Keratinocyte (primary cell): ENCODE measurements at regions not wholly inside any gene's neighbourhood (a gene's known extent, or its start where the extent isn't known, plus 50 kb on each side); places are given as distances from the start of the nearest gene placed in this dataset.
A peak's percentile ranks its signal among the peaks of the same experiment; 100 is the strongest.

Experiments used
- DNase-seq: peaks from one replicate; pipeline ENCODE4 v3.0.0-alpha.2; 2011; ENCODE audit warnings: low read depth, missing footprints, low spot score
- FAIRE-seq: peaks from 2 replicates; lab custom pipeline; 2011; peaks lifted over from hg19 to GRCh38; lab: Jason Lieb, UNC
- H2AFZ ChIP-seq: 2 replicates; pipeline ENCODE4 v1.6.0; 2012; ENCODE audit warnings: low read length, control low read depth, inconsistent platforms; ENCODE audit not compliant: control insufficient read depth
- H3K27ac ChIP-seq: 2 replicates; pipeline ENCODE4 v1.5.1; 2011; ENCODE audit warnings: low read length; ENCODE audit not compliant: control insufficient read depth, insufficient read depth
- H3K27me3 ChIP-seq: 3 replicates; pipeline ENCODE4 v1.6.0; 2011; ENCODE audit warnings: low read length; ENCODE audit not compliant: control insufficient read depth, insufficient read depth; ENCODE audit errors: extremely low read depth
- H3K36me3 ChIP-seq, 2 experiments: 2 replicates in 1 of 2; 3 replicates in 1 of 2; pipeline ENCODE4 v1.5.1; 2011; ENCODE audit warnings: low read length in 2 of 2, mild to moderate bottlenecking in 1 of 2; ENCODE audit not compliant: control insufficient read depth in 2 of 2, insufficient read depth in 2 of 2; ENCODE audit errors: extremely low read depth in 1 of 2
- H3K4me1 ChIP-seq: 3 replicates; pipeline ENCODE4 v1.5.1; 2011; ENCODE audit warnings: low read length; ENCODE audit not compliant: control insufficient read depth, insufficient read depth; ENCODE audit errors: extremely low read depth
- H3K4me2 ChIP-seq: 3 replicates; pipeline ENCODE4 v1.6.0; 2011; ENCODE audit warnings: low read depth, low read length; ENCODE audit not compliant: control insufficient read depth, insufficient read depth; ENCODE audit errors: extremely low read depth
- H3K4me3 ChIP-seq, 3 experiments: fragments of 200-600 bp in 1 of 3; sonication (generic) in 1 of 3; 2 replicates in 2 of 3; 3 replicates in 1 of 3; pipeline ENCODE4 v1.5.1; 2011 to 2016; ENCODE audit warnings: low read length in 3 of 3, mild to moderate bottlenecking in 3 of 3, control low read depth in 2 of 3, inconsistent platforms in 1 of 3, low read depth in 1 of 3, mixed read lengths in 1 of 3, mixed run types in 1 of 3, moderate library complexity in 1 of 3; ENCODE audit not compliant: control insufficient read depth in 2 of 3, insufficient read depth in 2 of 3; ENCODE audit errors: extremely low read depth in 1 of 3
- H3K79me2 ChIP-seq: 2 replicates; pipeline ENCODE4 v1.6.0; 2012; ENCODE audit warnings: low read length; ENCODE audit not compliant: control insufficient read depth, insufficient read depth
- H3K9ac ChIP-seq: 3 replicates; pipeline ENCODE4 v1.6.0; 2011; ENCODE audit warnings: low read length; ENCODE audit not compliant: control insufficient read depth, insufficient read depth; ENCODE audit errors: extremely low read depth
- H3K9me1 ChIP-seq: 3 replicates; pipeline ENCODE4 v1.6.0; 2011; ENCODE audit warnings: low read length; ENCODE audit not compliant: control insufficient read depth, insufficient read depth; ENCODE audit errors: extremely low read depth
- H3K9me3 ChIP-seq: 2 replicates; pipeline ENCODE4 v1.5.1; 2012; ENCODE audit warnings: low read depth, low read length; ENCODE audit not compliant: control insufficient read depth
- H4K20me1 ChIP-seq: 3 replicates; pipeline ENCODE4 v1.6.0; 2011; ENCODE audit warnings: low read length; ENCODE audit not compliant: control insufficient read depth, insufficient read depth; ENCODE audit errors: extremely low read depth
- EZH2 ChIP-seq: IDR thresholded peaks from one replicate; pipeline ENCODE4 v1.6.1; 2012; ENCODE audit warnings: inconsistent platforms, mild to moderate bottlenecking, low read length, moderate library complexity
- dilution Hi-C: fragments of 300-500 bp; cut with MboI; formaldehyde crosslinking; loops from one replicate; pipeline ENCODE4 v1.7.0; 2020; ENCODE audit warnings: low sequenced_read_pairs; ENCODE audit not compliant: extremely low pct_ligation_motif_present
- TF ChIP-seq, protein P1 (sequence below), 3 experiments: IDR thresholded peaks in 1 of 3; conservative IDR thresholded peaks in 1 of 3; optimal IDR thresholded peaks in 1 of 3; 2 replicates in 2 of 3; 3 replicates in 1 of 3; pipeline versions ENCODE3 to v1.5.1; 2011; ENCODE audit warnings: low read length in 3 of 3, mild to moderate bottlenecking in 3 of 3, moderate library complexity in 2 of 3, control low read depth in 1 of 3, inconsistent platforms in 1 of 3; ENCODE audit not compliant: insufficient read depth in 2 of 3; ENCODE audit errors: extremely low read depth in 1 of 3

DNA sequence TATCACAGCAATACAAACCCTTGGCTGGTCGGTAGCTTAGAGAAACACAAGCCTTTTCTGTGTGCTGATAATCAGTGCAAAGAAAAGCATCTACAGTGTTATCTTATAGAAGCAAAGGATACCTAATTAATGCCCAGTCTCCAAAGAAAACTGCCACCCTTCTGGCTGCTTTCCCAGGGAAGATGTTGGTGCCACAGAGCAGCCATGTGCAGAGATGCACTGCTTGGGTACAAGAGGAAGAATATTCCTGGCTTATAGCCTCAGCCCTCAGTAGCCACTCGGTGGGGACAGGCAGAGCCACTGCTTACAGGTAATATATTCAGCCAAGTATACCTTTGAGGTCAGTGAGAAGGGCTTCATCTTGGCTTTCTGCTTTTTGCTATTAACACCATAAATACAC is 185.3 kb downstream of the PCSK1 start:
- TF ChIP-seq, protein P1, sequence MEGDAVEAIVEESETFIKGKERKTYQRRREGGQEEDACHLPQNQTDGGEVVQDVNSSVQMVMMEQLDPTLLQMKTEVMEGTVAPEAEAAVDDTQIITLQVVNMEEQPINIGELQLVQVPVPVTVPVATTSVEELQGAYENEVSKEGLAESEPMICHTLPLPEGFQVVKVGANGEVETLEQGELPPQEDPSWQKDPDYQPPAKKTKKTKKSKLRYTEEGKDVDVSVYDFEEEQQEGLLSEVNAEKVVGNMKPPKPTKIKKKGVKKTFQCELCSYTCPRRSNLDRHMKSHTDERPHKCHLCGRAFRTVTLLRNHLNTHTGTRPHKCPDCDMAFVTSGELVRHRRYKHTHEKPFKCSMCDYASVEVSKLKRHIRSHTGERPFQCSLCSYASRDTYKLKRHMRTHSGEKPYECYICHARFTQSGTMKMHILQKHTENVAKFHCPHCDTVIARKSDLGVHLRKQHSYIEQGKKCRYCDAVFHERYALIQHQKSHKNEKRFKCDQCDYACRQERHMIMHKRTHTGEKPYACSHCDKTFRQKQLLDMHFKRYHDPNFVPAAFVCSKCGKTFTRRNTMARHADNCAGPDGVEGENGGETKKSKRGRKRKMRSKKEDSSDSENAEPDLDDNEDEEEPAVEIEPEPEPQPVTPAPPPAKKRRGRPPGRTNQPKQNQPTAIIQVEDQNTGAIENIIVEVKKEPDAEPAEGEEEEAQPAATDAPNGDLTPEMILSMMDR (optimal IDR thresholded peaks at IDR 0.05 in 1 of 3, IDR thresholded peaks at IDR 0.05 in 1 of 3, conservative IDR thresholded peaks at IDR 0.05 in 1 of 3; ENCODE audit: extremely low read depth in 1 of 3, insufficient read depth in 2 of 3, low read length in 3 of 3), result no peak
- TF ChIP-seq EZH2, result no peak
- FAIRE-seq, result no peak
- Histone ChIP-seq H3K27ac (peak overlapping the region; percentile 85), H4K20me1 (no peaks in the 10 kb centered on the region), H3K4me2 (peak overlapping the region; percentile 74), H3K4me3 (peak overlapping the region; percentile 15 to 51 (median 47)), H2AFZ (no peak overlapping the region), H3K79me2 (peaks cover 3% of the 10 kb centered on the region), H3K4me1 (peaks cover 68% of the 10 kb centered on the region), H3K9ac (peak overlapping the region; percentile 72), H3K9me3 (no peaks in the 10 kb centered on the region), H3K36me3 (no peaks in the 10 kb centered on the region), H3K27me3 (no peaks in the 10 kb centered on the region), H3K9me1 (no peaks in the 10 kb centered on the region)
- dilution Hi-C loops, result no loop called here
- no peak for DNase-seq

DNA sequence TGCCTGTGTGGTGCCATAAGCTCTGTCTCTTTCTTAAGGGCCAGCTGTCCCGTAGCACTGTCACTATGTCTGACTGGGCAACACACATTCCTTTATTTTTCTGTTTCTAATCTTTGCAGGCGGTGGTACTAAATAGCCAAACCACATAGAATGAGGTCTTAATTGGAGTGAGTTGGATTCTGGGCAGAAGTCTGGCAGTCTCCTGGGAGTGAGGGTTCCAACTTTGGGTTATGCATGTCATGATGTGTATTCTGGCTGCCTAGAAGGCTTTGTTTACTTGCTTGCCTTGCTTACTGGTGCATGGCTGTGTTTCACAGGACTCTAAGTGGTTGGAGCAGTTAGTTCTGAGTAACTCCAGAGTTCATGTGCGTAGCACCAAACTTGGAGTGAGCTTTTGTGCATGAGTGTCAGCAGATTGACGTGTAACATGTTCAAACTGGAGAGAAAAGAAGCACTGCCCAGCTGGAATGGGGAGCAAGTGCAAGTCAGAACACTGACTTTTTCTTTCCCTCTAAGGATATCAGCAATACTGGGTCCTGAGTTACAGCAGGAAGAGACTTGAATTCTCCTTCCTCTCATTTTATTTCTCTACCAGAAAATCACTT is 185.8 kb downstream of the PCSK1 start:
- no peaks in the 10 kb centered on the region for H3K36me3 ChIP-seq
- peaks cover 3% of the 10 kb centered on the region for H3K79me2 ChIP-seq
- H3K27me3 ChIP-seq, result no peaks in the 10 kb centered on the region
- peak overlapping the region; percentile 72 for H3K9ac ChIP-seq
- H3K27ac ChIP-seq, result peak overlapping the region; percentile 85
- no peaks in the 10 kb centered on the region for H3K9me1 ChIP-seq
- no peaks in the 10 kb centered on the region for H3K9me3 ChIP-seq
- peak overlapping the region; percentile 74 for H3K4me2 ChIP-seq
- H3K4me1 ChIP-seq, result peaks cover 63% of the 10 kb centered on the region
- H3K4me3 ChIP-seq, result peak overlapping the region; percentile 15 to 51 (median 47)
- no peak overlapping the region for H2AFZ ChIP-seq
- TF ChIP-seq, protein P1 (optimal IDR thresholded peaks at IDR 0.05 in 1 of 3, IDR thresholded peaks at IDR 0.05 in 1 of 3, conservative IDR thresholded peaks at IDR 0.05 in 1 of 3; ENCODE audit: extremely low read depth in 1 of 3, insufficient read depth in 2 of 3, low read length in 3 of 3), result no peak
- dilution Hi-C loops, result no loop called here
- H4K20me1 ChIP-seq, result no peaks in the 10 kb centered on the region
- DNase-seq, result peak; percentile 62
- peak; percentile 100 for FAIRE-seq
